ENCODE measurements at regions not wholly inside any gene's neighbourhood (a gene's known extent, or its start where the extent isn't known, plus 50 kb on each side); places are given as distances from the start of the nearest gene placed in this dataset.

GRCh38 chr3:95215437-95215957, 1152.6 kb downstream of the NSUN3 start:
- TF ChIP-seq CTCF (conservative IDR thresholded peaks at IDR 0.05; ENCODE audit: low read depth in 2 of 2), result no peak
- TF ChIP-seq CREB1 (CRISPR knock-in tag; IDR thresholded peaks at IDR 0.05; ENCODE audit: low read depth), result no peak
- TF ChIP-seq POLR2AphosphoS5 (IDR thresholded peaks at IDR 0.05; ENCODE audit: low read depth), result no peak
- no peak for TF ChIP-seq ETS1 (IDR thresholded peaks at IDR 0.05)

All from GM23338 (cell line).